ENCODE measurements at regions not wholly inside any gene's neighbourhood (a gene's known extent, or its start where the extent isn't known, plus 50 kb on each side); places are given as distances from the start of the nearest gene placed in this dataset.

DNA sequence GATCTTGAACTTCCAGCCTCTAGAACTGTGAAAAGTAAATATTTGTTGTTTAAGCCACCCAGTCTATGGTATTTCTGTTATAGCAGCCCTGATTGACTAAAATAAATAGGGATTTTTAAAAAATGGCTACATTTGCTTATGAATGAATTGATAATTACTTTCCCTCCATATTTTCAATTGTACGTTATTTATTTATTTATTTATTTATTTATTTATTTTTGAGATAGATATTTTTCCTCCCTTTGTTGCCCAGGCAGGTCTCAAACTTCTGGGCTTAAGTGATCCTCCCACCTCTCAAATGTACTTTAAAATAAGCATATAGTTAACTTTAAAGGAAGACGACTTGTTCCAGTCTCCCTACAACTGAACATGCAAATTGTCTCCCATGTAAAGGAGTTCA lies 76.0 kb upstream of the HMGA2 start:
- TF ChIP-seq, protein P1, sequence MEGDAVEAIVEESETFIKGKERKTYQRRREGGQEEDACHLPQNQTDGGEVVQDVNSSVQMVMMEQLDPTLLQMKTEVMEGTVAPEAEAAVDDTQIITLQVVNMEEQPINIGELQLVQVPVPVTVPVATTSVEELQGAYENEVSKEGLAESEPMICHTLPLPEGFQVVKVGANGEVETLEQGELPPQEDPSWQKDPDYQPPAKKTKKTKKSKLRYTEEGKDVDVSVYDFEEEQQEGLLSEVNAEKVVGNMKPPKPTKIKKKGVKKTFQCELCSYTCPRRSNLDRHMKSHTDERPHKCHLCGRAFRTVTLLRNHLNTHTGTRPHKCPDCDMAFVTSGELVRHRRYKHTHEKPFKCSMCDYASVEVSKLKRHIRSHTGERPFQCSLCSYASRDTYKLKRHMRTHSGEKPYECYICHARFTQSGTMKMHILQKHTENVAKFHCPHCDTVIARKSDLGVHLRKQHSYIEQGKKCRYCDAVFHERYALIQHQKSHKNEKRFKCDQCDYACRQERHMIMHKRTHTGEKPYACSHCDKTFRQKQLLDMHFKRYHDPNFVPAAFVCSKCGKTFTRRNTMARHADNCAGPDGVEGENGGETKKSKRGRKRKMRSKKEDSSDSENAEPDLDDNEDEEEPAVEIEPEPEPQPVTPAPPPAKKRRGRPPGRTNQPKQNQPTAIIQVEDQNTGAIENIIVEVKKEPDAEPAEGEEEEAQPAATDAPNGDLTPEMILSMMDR (conservative IDR thresholded peaks at IDR 0.05; ENCODE audit: low read depth, low read length), result no peak
- TF ChIP-seq EZH2 (IDR thresholded peaks at IDR 0.05; ENCODE audit: low read length, unreplicated experiment) (no peak), EZH2phosphoT487 (IDR thresholded peaks at IDR 0.05; ENCODE audit: borderline replicate concordance, low read length) (no peak)
